C4-2B (cell line): ENCODE measurements at regions not wholly inside any gene's neighbourhood (a gene's known extent, or its start where the extent isn't known, plus 50 kb on each side); places are given as distances from the start of the nearest gene placed in this dataset.

Source experiments
- H3K27ac ChIP-seq: fragments of 450-650 bp; 2 replicates; pipeline ENCODE4 v1.5.1; 2017
- CTCF ChIP-seq: fragments of 450-650 bp; conservative IDR thresholded peaks from 2 replicates; pipeline ENCODE4 v1.5.1; 2017; ENCODE audit warnings: mild to moderate bottlenecking

GRCh38 chr4:89184407-89184806 lies 73.1 kb downstream of the TIGD2 start:
- no peak for TF ChIP-seq CTCF
- H3K27ac ChIP-seq = no peak overlapping the region
